ENCODE measurements at regions not wholly inside any gene's neighbourhood (a gene's known extent, or its start where the extent isn't known, plus 50 kb on each side); places are given as distances from the start of the nearest gene placed in this dataset.

DNA sequence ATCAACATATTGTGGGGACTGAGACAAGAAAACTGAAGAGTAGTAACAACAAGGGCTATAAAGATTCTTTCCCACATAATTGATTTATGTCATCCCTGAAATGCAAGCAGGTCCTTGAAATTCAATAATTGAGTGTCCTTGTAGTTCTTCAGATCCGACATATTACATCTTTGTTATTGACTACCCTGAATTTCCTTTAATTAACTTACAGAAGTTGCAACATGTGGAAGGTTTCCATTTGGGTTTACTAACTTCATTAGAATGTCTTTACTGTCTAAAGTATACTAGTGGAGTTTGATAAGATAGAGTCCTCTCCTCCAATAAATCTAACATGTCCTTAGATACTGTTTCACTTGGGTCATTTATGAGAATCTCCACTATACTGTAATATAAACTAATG is 951.8 kb downstream of the SLC6A15 start:
- TF ChIP-seq POLR2A (IDR thresholded peaks at IDR 0.05) (no peak), CTCF (IDR thresholded peaks at IDR 0.05) (no peak), POLR2AphosphoS5 (IDR thresholded peaks at IDR 0.05) (no peak)
